Loucy (cell line): ENCODE measurements at regions not wholly inside any gene's neighbourhood (a gene's known extent, or its start where the extent isn't known, plus 50 kb on each side); places are given as distances from the start of the nearest gene placed in this dataset.
"Not testable (repeated sequence)": the region's sequence is repeated elsewhere in the genome, so short reads cannot be mapped to it uniquely, and the experiment has no call there.

ENCODE experiments used
- H2AFZ ChIP-seq: fragments of 200-600 bp; sonication (generic); 2 replicates; pipeline ENCODE4 v1.6.0; 2016; ENCODE audit warnings: antibody characterized with exemption, mild to moderate bottlenecking, low read length, moderate library complexity
- H3F3A ChIP-seq: fragments of 200-600 bp; 2 replicates; pipeline ENCODE4 v1.6.0; 2016; ENCODE audit warnings: antibody characterized with exemption, low read depth, mild to moderate bottlenecking
- H3K27me3 ChIP-seq: fragments of 200-600 bp; sonication (generic); 2 replicates; pipeline ENCODE4 v1.6.1; 2014; ENCODE audit warnings: low read length, mild to moderate bottlenecking; ENCODE audit not compliant: insufficient read depth, poor library complexity, severe bottlenecking
- H3K36me3 ChIP-seq: fragments of 200-600 bp; sonication (generic); 2 replicates; pipeline ENCODE4 v1.6.1; 2016; ENCODE audit warnings: low read length; ENCODE audit not compliant: insufficient read depth
- H3K4me1 ChIP-seq: fragments of 200-600 bp; sonication (generic); 2 replicates; pipeline ENCODE4 v1.5.1; 2014; ENCODE audit warnings: low read length, mild to moderate bottlenecking; ENCODE audit not compliant: insufficient read depth, poor library complexity, severe bottlenecking
- H3K4me2 ChIP-seq: fragments of 200-600 bp; sonication (generic); 2 replicates; pipeline ENCODE4 v1.6.0; 2014; ENCODE audit warnings: antibody characterized with exemption, low read length, low read depth, mild to moderate bottlenecking; ENCODE audit not compliant: poor library complexity, severe bottlenecking
- H3K4me3 ChIP-seq: fragments of 200-600 bp; sonication (generic); 2 replicates; pipeline ENCODE4 v1.5.1; 2014; ENCODE audit warnings: low read length, mild to moderate bottlenecking, mixed read lengths; ENCODE audit not compliant: poor library complexity, severe bottlenecking
- H3K79me2 ChIP-seq: fragments of 200-600 bp; sonication (generic); 2 replicates; pipeline ENCODE4 v1.6.1; 2014; ENCODE audit warnings: low read length; ENCODE audit not compliant: insufficient read depth
- H3K9ac ChIP-seq: fragments of 200-600 bp; sonication (generic); 2 replicates; pipeline ENCODE4 v1.6.0; 2014; ENCODE audit warnings: mild to moderate bottlenecking, low read depth, low read length, moderate library complexity; ENCODE audit not compliant: poor library complexity, severe bottlenecking
- H3K9me2 ChIP-seq: fragments of 200-600 bp; sonication (generic); replicated peaks from 2 replicates; pipeline ENCODE4 v1.6.1; 2016; ENCODE audit warnings: low read depth, low read length, mixed read lengths
- H3K9me3 ChIP-seq: fragments of 200-600 bp; sonication (generic); 2 replicates; pipeline ENCODE4 v1.6.1; 2014; ENCODE audit warnings: mild to moderate bottlenecking, antibody characterized with exemption, low read length, low read depth; ENCODE audit not compliant: insufficient read depth
- H4K20me1 ChIP-seq: fragments of 200-600 bp; sonication (generic); 2 replicates; pipeline ENCODE4 v1.6.0; 2014; ENCODE audit warnings: antibody characterized with exemption, low read length, mild to moderate bottlenecking; ENCODE audit not compliant: insufficient read depth, poor library complexity, severe bottlenecking
- EZH2phosphoT487 ChIP-seq: fragments of 200-600 bp; IDR thresholded peaks from 2 replicates; pipeline ENCODE4 v1.6.1; 2018; ENCODE audit warnings: antibody characterized with exemption, mild to moderate bottlenecking, moderate library complexity, borderline replicate concordance
- TF ChIP-seq, protein P1 (sequence below): fragments of 200-600 bp; sonication (generic); conservative IDR thresholded peaks from 2 replicates; pipeline ENCODE4 v1.5.1; 2014; ENCODE audit warnings: mild to moderate bottlenecking, antibody characterized with exemption, low read length

DNA sequence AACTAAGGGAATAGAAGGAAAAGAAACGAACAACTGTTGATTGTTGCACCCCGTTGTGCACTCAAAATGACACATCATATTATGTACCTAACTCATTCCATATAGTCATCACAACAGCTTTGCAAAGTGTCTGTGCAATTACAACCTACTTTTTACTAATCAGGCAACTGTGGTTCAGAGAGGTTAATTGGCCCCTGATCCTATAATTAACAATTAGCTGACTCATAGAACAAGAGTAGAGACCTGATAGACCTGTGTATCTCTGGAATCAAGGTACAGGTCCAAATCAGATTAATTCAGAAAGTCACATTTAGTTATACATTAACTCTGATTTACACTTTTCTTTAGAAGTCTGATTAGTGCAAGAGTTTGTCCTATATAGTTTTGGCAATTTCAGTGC, 122.5 kb upstream of the CDK13 start:
- H3K9me2 ChIP-seq: no peaks in the 10 kb centered on the region
- no peak overlapping the region for H3K9ac ChIP-seq
- H3K36me3 ChIP-seq: no peaks in the 10 kb centered on the region
- no peak overlapping the region for H3K4me2 ChIP-seq
- TF ChIP-seq, protein P1, sequence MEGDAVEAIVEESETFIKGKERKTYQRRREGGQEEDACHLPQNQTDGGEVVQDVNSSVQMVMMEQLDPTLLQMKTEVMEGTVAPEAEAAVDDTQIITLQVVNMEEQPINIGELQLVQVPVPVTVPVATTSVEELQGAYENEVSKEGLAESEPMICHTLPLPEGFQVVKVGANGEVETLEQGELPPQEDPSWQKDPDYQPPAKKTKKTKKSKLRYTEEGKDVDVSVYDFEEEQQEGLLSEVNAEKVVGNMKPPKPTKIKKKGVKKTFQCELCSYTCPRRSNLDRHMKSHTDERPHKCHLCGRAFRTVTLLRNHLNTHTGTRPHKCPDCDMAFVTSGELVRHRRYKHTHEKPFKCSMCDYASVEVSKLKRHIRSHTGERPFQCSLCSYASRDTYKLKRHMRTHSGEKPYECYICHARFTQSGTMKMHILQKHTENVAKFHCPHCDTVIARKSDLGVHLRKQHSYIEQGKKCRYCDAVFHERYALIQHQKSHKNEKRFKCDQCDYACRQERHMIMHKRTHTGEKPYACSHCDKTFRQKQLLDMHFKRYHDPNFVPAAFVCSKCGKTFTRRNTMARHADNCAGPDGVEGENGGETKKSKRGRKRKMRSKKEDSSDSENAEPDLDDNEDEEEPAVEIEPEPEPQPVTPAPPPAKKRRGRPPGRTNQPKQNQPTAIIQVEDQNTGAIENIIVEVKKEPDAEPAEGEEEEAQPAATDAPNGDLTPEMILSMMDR: no peak
- TF ChIP-seq EZH2phosphoT487: no peak
- no peaks in the 10 kb centered on the region for H3F3A ChIP-seq
- no peaks in the 10 kb centered on the region for H3K4me1 ChIP-seq
- no peak overlapping the region for H2AFZ ChIP-seq
- peaks cover 4% of the 10 kb centered on the region for H3K27me3 ChIP-seq
- H3K4me3 ChIP-seq: no peak overlapping the region
- H4K20me1 ChIP-seq: no peaks in the 10 kb centered on the region
- no peaks in the 10 kb centered on the region for H3K79me2 ChIP-seq
- H3K9me3 ChIP-seq: no peaks in the 10 kb centered on the region

DNA sequence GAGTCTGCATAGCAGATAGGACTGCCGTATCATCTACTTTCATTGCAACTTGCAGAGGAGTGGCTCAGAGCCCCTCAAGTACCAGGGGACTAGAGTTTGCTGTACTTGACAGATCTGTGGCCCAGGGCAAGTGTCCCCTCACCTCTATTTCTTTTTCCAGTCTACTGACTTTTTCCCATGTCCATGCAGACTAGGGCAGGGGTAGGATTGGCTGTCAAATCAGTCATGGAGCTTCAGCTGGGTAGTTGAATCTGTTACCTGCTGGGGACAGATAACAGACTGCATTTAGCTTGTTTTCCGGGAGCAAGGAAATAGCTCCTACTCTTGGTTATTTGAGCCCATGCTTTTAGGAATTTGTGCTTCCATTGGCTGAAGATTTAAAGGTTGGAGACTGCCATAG, 121.0 kb upstream of the CDK13 start:
- Histone ChIP-seq H3K4me3 (no peak overlapping the region), H3K36me3 (no peaks in the 10 kb centered on the region), H3K9me2 (no peaks in the 10 kb centered on the region), H3K9ac (no peak overlapping the region), H2AFZ (no peak overlapping the region), H3K79me2 (no peaks in the 10 kb centered on the region), H3K4me1 (no peaks in the 10 kb centered on the region), H4K20me1 (no peaks in the 10 kb centered on the region), H3K4me2 (no peak overlapping the region), H3K27me3 (peaks cover 4% of the 10 kb centered on the region), H3F3A (no peaks in the 10 kb centered on the region), H3K9me3 (no peaks in the 10 kb centered on the region)
- TF ChIP-seq, protein P1: no peak
- no peak for TF ChIP-seq EZH2phosphoT487

DNA sequence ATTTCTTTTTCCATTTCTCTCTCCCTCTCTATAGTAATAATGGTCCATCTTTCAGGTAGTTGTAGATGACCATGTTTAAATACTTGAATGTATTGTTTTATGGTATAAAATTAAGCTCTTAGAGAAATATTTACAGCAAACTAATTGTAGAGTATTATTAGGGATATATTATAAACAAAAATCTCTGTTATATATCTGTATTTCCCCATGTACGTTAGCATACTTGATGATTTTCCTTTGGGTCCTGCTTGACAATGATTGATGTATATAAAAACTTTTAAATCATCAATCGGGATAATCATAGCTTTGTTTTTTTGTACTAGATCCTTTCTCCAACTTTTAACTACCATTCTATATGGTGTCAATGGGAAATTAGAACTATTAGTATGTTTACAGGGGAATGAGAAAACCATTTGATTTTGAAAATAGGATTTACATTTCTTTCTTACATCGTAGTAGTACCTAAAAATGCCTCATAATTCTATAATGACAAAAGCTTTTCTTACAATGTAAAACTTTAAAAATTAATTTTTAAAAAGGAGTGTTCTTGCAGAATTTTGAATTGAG, 117.5 kb upstream of the CDK13 start:
- H3K4me1 ChIP-seq: no peaks in the 10 kb centered on the region
- no peaks in the 10 kb centered on the region for H3K79me2 ChIP-seq
- no peak overlapping the region for H3K4me2 ChIP-seq
- H3K9ac ChIP-seq: no peak overlapping the region
- H3F3A ChIP-seq: no peaks in the 10 kb centered on the region
- no peaks in the 10 kb centered on the region for H4K20me1 ChIP-seq
- H3K4me3 ChIP-seq: no peak overlapping the region
- TF ChIP-seq EZH2phosphoT487: no peak
- TF ChIP-seq, protein P1: no peak
- no peak overlapping the region for H2AFZ ChIP-seq
- H3K9me3 ChIP-seq: no peaks in the 10 kb centered on the region
- H3K36me3 ChIP-seq: no peaks in the 10 kb centered on the region
- no peaks in the 10 kb centered on the region for H3K9me2 ChIP-seq
- H3K27me3 ChIP-seq: peaks cover 4% of the 10 kb centered on the region

DNA sequence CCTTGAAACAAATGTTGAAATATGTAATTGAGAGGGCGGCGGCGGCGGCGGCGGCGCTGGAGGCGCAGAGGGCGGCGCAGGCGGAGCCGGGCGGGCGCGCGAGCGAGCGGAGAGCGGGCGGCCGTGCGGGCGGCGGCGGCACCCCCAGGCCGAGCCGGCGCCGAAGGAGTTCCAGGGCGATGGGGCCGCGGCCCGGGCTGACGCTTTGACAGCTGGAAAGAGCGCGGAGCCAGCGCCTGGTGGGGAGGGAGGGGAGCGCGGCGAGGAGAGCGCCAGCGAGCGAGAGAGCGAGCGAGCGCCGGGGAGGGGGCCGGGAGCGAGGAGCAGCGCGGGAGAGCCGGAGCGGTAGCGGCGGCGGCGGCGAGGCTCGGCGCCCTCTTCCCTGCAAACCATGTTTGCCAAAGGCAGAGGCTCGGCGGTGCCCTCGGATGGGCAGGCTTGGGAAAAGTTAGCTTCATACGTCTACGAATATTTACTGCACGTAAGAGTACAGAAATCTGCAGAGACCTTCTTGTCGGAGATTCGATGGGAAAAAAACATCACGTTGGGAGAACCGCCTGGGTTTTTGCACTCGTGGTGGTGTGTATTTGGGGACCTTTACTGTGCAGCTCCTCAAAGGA, 116.8 kb upstream of the CDK13 start:
- not testable (repeated sequence) for H2AFZ ChIP-seq, H3K4me3 ChIP-seq, H3K4me2 ChIP-seq, H3K36me3 ChIP-seq, H3K9ac ChIP-seq, H3K4me1 ChIP-seq, H3K9me2 ChIP-seq, H3K27me3 ChIP-seq, H4K20me1 ChIP-seq, H3K9me3 ChIP-seq, H3F3A ChIP-seq, H3K79me2 ChIP-seq

DNA sequence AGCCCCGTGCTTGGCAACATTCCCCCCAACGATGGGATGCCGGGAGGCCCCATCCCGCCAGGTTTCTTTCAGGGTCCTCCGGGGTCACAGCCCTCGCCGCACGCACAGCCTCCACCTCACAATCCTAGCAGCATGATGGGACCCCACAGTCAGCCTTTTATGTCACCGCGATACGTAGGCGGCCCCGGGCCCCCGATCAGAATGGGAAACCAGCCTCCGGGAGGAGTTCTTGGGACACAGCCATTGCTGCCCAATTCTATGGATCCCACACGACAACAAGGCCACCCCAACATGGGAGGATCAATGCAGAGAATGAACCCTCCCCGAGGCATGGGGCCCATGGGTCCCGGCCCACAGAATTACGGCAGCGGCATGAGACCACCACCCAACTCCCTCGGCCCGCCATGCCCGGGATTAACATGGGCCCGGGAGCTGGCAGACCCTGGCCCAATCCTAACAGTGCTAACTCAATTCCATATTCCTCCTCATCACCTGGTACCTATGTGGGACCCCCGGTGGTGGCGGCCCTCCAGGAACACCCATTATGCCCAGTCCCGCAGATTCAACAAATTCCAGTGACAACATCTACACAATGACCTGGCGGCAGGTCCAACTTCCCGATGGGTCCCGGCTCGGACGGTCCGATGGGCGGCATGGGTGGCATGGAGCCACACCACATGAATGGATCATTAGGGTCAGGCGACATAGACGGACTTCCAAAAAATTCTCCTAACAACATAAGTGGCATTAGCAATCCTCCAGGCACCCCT, 116.0 kb upstream of the CDK13 start:
- not testable (repeated sequence) for H3K4me2 ChIP-seq, H2AFZ ChIP-seq, H3K27me3 ChIP-seq, H3K9me2 ChIP-seq, H4K20me1 ChIP-seq, H3K4me3 ChIP-seq, H3K36me3 ChIP-seq, H3K79me2 ChIP-seq, H3K4me1 ChIP-seq, H3K9me3 ChIP-seq, H3K9ac ChIP-seq, H3F3A ChIP-seq
